Medulla oblongata (tissue), 1 donor: ENCODE measurements at regions not wholly inside any gene's neighbourhood (a gene's known extent, or its start where the extent isn't known, plus 50 kb on each side); places are given as distances from the start of the nearest gene placed in this dataset.

Experiments used
- DNase-seq: peaks from one replicate; pipeline ENCODE4 v3.0.0-alpha.2; 2015; ENCODE audit errors: extremely low spot score

DNA sequence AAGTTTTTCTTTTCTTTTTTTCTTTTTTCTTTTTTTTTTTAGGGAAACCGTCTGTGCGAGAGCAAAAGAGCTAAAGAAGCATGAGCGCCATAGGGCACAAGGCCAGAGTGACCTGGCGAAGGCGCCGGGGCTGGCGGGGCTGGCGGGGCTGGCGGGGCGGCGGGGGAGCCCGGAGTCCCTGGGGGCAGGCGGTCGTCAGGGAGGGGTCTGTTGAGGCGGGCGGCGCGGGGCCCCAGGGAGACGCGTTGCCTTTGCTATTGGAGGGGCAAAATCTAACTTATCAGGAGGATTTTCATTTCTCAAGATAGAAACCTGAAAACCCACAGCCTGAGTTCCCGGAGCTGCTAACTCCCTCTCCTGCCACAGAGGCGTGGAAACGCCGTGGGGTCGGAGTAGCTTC is 135.6 kb upstream of the SMAD1 start:
- DNase-seq: no peak

GRCh38 chr4:145345401-145345800 is 136.3 kb upstream of the SMAD1 start:
- DNase-seq: no peak

DNA sequence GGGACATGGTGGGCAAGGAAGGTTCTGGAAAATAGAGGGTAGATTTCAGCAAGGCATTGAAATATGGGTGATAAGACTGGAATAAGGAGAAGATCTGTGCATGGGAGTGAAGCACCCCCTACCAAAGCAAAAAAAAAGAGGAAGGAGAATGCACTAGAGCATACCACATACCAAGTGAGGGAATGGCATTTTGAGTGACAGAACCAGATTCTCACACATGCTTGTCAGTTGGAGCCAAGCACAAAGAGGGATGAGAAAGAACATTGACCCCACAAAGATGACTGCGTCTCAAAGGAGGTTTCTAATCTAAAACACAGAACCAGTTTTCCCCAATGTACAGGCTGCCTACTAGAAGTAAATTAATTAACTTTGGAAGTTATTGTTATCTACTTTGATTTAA is 140.3 kb upstream of the SMAD1 start:
- DNase-seq: no peak

DNA sequence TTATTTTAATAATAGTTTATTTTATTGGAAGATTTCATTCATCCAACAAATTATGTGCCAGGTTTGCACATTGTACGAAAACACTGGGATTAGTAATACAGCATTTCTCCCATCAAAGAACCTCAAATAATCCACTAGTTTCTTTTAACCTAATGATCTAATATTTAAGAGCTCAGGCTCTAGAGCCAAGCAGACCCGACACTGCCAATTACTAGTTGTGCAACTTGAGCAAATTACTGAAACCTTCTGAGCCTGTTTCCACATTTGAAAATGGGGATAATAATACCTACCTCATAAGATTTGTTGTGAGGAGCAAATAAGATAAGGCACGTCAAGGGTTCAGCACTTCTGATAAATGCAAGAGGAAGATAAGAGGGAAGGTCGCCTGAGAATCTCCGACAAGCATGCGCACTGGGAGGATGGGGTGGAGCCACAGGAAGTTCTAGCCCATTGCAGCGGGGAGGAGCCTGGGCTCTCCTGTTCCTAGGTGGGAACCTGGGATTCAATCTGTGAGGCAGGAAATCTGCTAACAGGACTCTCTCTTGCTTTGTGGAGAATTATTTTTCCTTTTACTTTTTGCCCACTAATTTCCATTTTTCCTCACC is 141.5 kb upstream of the SMAD1 start:
- no peak for DNase-seq

- no peak for DNase-seq
Measured at GRCh38 chr4:145339075-145339725, 142.5 kb upstream of the SMAD1 start.

DNA sequence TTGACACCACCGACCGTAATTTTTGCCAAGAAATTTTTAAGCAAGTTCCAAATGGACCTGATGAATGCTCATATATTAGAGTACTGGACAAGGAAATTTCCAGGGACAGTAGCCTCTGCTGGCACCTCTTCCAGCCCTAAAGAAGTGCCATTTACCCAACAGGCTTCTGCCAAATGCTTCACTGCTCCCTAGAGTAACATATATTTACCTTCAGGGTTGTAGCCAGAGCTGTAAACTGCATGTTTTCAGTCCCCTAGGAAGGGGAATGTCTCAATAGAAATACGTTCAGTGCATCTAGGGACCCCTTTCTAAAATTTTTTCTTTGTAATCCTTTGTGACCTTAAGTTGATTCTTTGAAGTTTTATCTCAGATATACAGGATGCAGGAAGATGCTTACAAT is 143.1 kb upstream of the SMAD1 start:
- no peak for DNase-seq

GRCh38 chr4:145337391-145337790 is 144.3 kb upstream of the SMAD1 start:
- DNase-seq: no peak

GRCh38 chr4:145333786-145334185 is 147.9 kb upstream of the SMAD1 start:
- DNase-seq: no peak

DNA sequence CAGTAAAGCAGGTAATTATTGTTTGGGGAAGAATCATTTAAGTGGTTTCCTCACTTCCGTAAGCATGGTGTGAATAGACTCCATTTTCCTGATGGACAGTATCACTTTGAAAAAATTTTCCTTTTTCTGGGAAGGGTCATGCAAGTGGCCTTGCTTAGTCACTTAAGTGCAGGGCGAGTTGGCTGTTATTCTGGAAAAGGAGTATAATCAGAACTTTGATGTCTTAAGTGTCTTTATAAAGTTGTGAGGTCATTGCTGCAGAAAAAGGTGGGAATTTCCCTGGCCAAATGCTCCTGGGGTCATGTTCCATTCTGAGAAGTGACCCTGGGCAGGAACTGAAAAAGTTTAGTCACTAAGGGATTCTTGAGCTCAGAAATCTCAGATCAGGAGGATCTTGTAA is 146.1 kb upstream of the OTUD4 start:
- no peak for DNase-seq

- no peak for DNase-seq
Measured at GRCh38 chr4:145324161-145324560, 143.8 kb upstream of the OTUD4 start.

- no peak for DNase-seq
Measured at GRCh38 chr4:145320294-145320693, 139.9 kb upstream of the OTUD4 start.

- DNase-seq: no peak
Measured at GRCh38 chr4:145319751-145320150, 139.4 kb upstream of the OTUD4 start.

- no peak for DNase-seq
Measured at GRCh38 chr4:145316897-145317574, 136.6 kb upstream of the OTUD4 start.

DNA sequence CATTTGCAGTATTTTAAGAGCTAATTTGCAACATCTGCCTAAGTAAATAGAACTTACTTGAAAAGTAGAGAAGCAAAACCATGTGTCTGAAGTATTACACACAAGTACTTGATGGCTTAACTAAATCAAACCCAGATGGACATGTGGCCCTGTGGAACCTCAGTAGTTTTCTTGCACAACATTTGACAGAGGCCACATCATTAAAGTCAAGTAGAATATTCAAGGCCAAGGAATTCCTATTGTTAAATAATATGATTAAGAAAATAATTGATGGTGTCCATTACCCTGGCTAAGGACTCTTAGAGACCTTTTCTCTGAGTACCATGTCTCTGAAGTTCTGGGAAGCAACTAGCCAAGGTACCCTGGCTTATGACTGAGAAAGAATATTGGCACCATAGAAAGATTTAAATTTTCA is 135.4 kb upstream of the OTUD4 start:
- no peak for DNase-seq

- no peak for DNase-seq
Measured at GRCh38 chr4:145308598-145308997, 128.2 kb upstream of the OTUD4 start.

DNA sequence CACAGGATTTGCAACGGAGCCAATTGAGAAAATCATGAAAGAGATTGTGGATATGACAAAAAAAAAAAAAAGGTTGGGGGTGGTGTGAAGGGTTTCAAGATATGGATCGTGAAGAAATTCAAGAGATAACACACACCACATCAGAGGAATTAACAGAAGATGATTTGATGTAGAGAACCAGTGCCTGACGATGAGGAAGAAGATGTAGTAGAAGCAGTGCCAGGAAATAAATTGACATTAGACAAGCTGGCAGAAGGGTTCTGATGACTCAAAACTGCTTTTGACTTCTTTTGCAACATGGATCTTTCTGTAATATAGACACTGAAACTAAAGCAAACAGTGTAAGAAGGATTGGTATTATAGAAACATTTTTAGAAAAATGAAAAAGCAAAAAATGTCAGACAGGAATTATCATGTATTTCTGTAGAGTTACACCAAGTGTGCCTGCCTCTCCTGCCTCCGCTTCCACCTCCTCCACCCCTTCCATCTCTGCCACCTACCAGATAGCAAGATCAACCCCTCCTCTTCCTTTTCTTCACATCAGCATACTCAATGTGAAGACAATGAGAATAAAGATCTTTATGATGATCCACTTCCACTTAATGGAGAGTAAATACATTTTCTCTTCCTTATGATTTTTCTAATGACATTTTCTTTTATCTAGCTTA is 127.5 kb upstream of the OTUD4 start:
- DNase-seq: no peak

DNA sequence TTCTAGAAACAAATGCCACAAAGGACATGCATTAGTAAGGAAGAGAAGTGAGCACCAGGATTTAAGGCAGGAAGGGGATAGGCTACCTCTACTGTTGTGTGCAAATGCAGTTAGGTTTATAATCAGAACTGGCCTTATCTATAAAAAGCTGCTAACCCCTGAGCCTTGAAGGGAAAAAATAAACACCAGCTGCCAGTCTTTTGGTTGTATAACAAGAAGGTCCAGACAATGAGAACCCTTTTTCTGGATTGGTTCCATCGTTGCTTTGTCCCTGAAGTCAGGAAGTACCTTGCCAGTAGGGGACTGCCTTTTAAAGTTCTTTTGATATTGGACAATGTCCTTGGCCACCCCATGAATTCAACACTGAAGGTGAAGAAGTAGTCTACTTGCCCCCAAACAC is 126.7 kb upstream of the OTUD4 start:
- DNase-seq: no peak

DNA sequence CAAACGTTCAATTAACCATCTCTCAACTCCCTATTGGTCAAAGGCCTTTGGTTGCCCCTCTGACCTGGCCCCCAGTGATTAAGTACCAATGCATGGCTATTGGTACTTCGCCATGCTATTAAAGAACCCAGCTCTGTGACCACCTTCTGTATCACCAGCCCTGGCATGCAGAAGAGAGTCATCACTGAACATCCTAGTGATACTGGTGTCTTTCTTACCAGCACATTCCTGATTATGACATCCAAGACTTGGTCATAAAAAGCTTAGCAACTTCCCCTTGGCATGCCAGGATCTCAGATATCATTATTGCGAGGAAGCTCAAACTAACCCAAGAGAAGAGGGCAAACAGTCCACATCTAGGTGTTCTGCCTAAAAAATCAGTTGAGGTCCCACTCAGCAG is 122.3 kb upstream of the OTUD4 start:
- no peak for DNase-seq

- DNase-seq: no peak
Measured at GRCh38 chr4:145301386-145302080, 121.1 kb upstream of the OTUD4 start.

DNA sequence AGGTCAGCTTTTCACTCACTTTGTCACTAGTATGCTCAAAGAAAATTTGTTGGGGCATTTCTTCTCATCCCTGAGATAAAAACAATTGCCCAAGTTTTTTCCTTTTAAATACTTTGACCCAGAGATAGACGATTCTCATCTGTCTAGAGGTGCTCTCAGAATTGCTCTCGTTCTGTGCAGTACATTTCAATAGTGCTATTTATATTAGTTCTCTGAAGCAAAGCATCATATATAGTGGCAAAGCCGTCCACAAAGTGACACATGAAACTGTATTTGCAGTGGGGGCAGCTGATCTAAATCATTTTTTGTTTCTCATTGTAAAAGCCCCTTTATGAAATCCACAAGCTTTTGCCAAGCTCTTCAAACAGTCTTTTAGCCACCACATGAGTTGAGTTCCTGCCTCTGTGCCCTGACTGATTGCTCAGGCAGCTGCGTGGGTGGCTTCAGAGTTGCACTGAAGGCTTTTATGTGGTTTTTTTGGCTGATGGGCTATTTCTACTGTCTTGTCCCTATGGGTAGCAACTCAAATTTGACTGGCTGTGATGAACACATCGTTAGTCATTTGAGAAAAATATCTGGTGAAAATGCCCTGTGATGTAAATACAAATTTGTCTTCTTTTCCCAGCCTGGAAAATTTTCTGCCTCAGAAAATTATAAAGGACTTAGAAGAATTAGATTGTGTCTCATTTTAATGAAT is 119.1 kb upstream of the OTUD4 start:
- peak; percentile 4 for DNase-seq

- DNase-seq: no peak
Measured at GRCh38 chr4:145298885-145299284, 118.5 kb upstream of the OTUD4 start.

- DNase-seq: no peak
Measured at GRCh38 chr4:145297556-145297955, 117.2 kb upstream of the OTUD4 start.
